ENCODE measurements at regions not wholly inside any gene's neighbourhood (a gene's known extent, or its start where the extent isn't known, plus 50 kb on each side); places are given as distances from the start of the nearest gene placed in this dataset.

GRCh38 chr2:16047701-16048100 is 107.4 kb downstream of the MYCN start:
- TF ChIP-seq TAF1 (conservative IDR thresholded peaks at IDR 0.05) (no peak), CTCF (IDR thresholded peaks at IDR 0.05; ENCODE audit: low read depth, low read length, missing input control) (no peak)
